Chondrocyte (in vitro differentiated cells): ENCODE measurements at regions not wholly inside any gene's neighbourhood (a gene's known extent, or its start where the extent isn't known, plus 50 kb on each side); places are given as distances from the start of the nearest gene placed in this dataset.
A peak's percentile ranks its signal among the peaks of the same experiment; 100 is the strongest.

Source experiments
- DNase-seq: peaks from one replicate; pipeline ENCODE4 v3.0.0; 2021; ENCODE audit warnings: mixed read lengths, low spot score
- H3K27ac Mint-ChIP-seq: one replicate; pipeline ENCODE4 v1.8.0; 2021; ENCODE audit warnings: mild to moderate bottlenecking, moderate library complexity, mixed read lengths; ENCODE audit not compliant: unreplicated experiment
- H3K27me3 Mint-ChIP-seq: 2 replicates; pipeline ENCODE4 v1.8.0; 2021; ENCODE audit warnings: low read depth, mixed read lengths
- H3K36me3 Mint-ChIP-seq: 2 replicates; pipeline ENCODE4 v1.8.0; 2021; ENCODE audit warnings: low read depth, mixed read lengths
- H3K4me1 Mint-ChIP-seq: 2 replicates; pipeline ENCODE4 v1.8.0; 2021; ENCODE audit warnings: low read depth, mild to moderate bottlenecking, mixed read lengths
- H3K4me3 Mint-ChIP-seq: one replicate; pipeline ENCODE4 v1.8.0; 2021; ENCODE audit warnings: mild to moderate bottlenecking, moderate library complexity, mixed read lengths; ENCODE audit not compliant: unreplicated experiment
- H3K9me3 Mint-ChIP-seq: 2 replicates; pipeline ENCODE4 v1.8.0; 2021; ENCODE audit warnings: low read depth, mixed read lengths
- CTCF ChIP-seq: fragments of 200-600 bp; sonication (generic); IDR thresholded peaks from 2 replicates; pipeline ENCODE4 v1.5.0; 2021; ENCODE audit warnings: antibody characterized with exemption, mild to moderate bottlenecking, moderate library complexity

- Mint-ChIP-seq H3K4me1 (peaks cover 27% of the 10 kb centered on the region), H3K9me3 (no peaks in the 10 kb centered on the region), H3K27me3 (no peaks in the 10 kb centered on the region), H3K27ac (no peak overlapping the region), H3K36me3 (no peaks in the 10 kb centered on the region), H3K4me3 (no peak overlapping the region)
- DNase-seq = no peak
- no peak for TF ChIP-seq CTCF
These were observed 347.1 kb upstream of the GATB start for GRCh38 chr4:152107736-152108500.

GRCh38 chr4:152106781-152107321, 346.0 kb upstream of the GATB start:
- no peaks in the 10 kb centered on the region for H3K27me3 Mint-ChIP-seq
- no peaks in the 10 kb centered on the region for H3K9me3 Mint-ChIP-seq
- H3K4me1 Mint-ChIP-seq = peaks cover 37% of the 10 kb centered on the region
- H3K27ac Mint-ChIP-seq = peak overlapping the region; percentile 74
- TF ChIP-seq CTCF = peak; percentile 17
- H3K4me3 Mint-ChIP-seq = no peak overlapping the region
- DNase-seq = no peak
- H3K36me3 Mint-ChIP-seq = no peaks in the 10 kb centered on the region

- Mint-ChIP-seq H3K4me1 (peaks cover 44% of the 10 kb centered on the region), H3K27me3 (no peaks in the 10 kb centered on the region), H3K36me3 (no peaks in the 10 kb centered on the region), H3K9me3 (no peaks in the 10 kb centered on the region), H3K4me3 (no peak overlapping the region), H3K27ac (peak overlapping the region; percentile 74)
- DNase-seq = no peak
- no peak for TF ChIP-seq CTCF
These were observed 345.4 kb upstream of the GATB start for GRCh38 chr4:152106113-152106763.

- DNase-seq = no peak
- no peak overlapping the region for H3K4me3 Mint-ChIP-seq
- no peaks in the 10 kb centered on the region for H3K36me3 Mint-ChIP-seq
- H3K27ac Mint-ChIP-seq = peak overlapping the region; percentile 27
- H3K9me3 Mint-ChIP-seq = no peaks in the 10 kb centered on the region
- H3K4me1 Mint-ChIP-seq = peaks cover 48% of the 10 kb centered on the region
- no peak for TF ChIP-seq CTCF
- no peaks in the 10 kb centered on the region for H3K27me3 Mint-ChIP-seq
These were observed 344.1 kb upstream of the GATB start for GRCh38 chr4:152104901-152105357.

- TF ChIP-seq CTCF = no peak
- H3K27ac Mint-ChIP-seq = no peak overlapping the region
- no peak for DNase-seq
- no peaks in the 10 kb centered on the region for H3K36me3 Mint-ChIP-seq
- H3K27me3 Mint-ChIP-seq = no peaks in the 10 kb centered on the region
- H3K4me3 Mint-ChIP-seq = no peak overlapping the region
- peaks cover 43% of the 10 kb centered on the region for H3K4me1 Mint-ChIP-seq
- no peaks in the 10 kb centered on the region for H3K9me3 Mint-ChIP-seq
These were observed 343.5 kb upstream of the GATB start for GRCh38 chr4:152104356-152104755.
